WERI-Rb-1 (cell line): ENCODE measurements at regions not wholly inside any gene's neighbourhood (a gene's known extent, or its start where the extent isn't known, plus 50 kb on each side); places are given as distances from the start of the nearest gene placed in this dataset.

Experiments
- DNase-seq: peaks from one replicate; pipeline ENCODE4 v3.0.0-alpha.2; 2020
- H3K27ac ChIP-seq: fragments of 250-450 bp; sonication (Bioruptor Pico); 2 replicates; pipeline ENCODE4 v1.5.1; 2020; ENCODE audit warnings: mild to moderate bottlenecking, moderate library complexity
- H3K27me3 ChIP-seq: fragments of 250-450 bp; sonication (Bioruptor Pico); 2 replicates; pipeline ENCODE4 v1.5.1; 2021; ENCODE audit warnings: mild to moderate bottlenecking, low read depth, moderate library complexity; ENCODE audit not compliant: insufficient read depth, severe bottlenecking
- H3K36me3 ChIP-seq: fragments of 250-450 bp; sonication (Bioruptor Pico); 2 replicates; pipeline ENCODE4 v1.5.1; 2020; ENCODE audit warnings: mild to moderate bottlenecking, moderate library complexity
- H3K4me3 ChIP-seq: 2 replicates; pipeline ENCODE4 v1.5.1; 2011; ENCODE audit warnings: low read depth, mild to moderate bottlenecking, control low read depth, low read length
- H3K9me3 ChIP-seq: fragments of 250-450 bp; sonication (Bioruptor Pico); 2 replicates; pipeline ENCODE4 v1.5.1; 2021; ENCODE audit warnings: mild to moderate bottlenecking, moderate library complexity; ENCODE audit not compliant: severe bottlenecking
- CTCF ChIP-seq: IDR thresholded peaks from 2 replicates; pipeline ENCODE4 v1.5.1; 2011; ENCODE audit warnings: low read depth, mild to moderate bottlenecking, control low read depth, inconsistent platforms, low read length

- Histone ChIP-seq H3K36me3 (no peaks in the 10 kb centered on the region; the same call in 1 of the 2 replicates), H3K9me3 (peaks cover 2% of the 10 kb centered on the region), H3K27ac (no peak overlapping the region), H3K4me3 (no peak overlapping the region), H3K27me3 (no peaks in the 10 kb centered on the region)
- TF ChIP-seq CTCF, result no peak
- DNase-seq, result no peak
Observed at GRCh38 chr5:4148009-4148408, 552.4 kb downstream of the IRX1 start.

- Histone ChIP-seq H3K27ac (no peak overlapping the region), H3K4me3 (no peak overlapping the region), H3K36me3 (no peaks in the 10 kb centered on the region; the same call in 1 of the 2 replicates), H3K9me3 (peaks cover 2% of the 10 kb centered on the region), H3K27me3 (no peaks in the 10 kb centered on the region)
- no peak for TF ChIP-seq CTCF
- DNase-seq, result no peak
Observed at GRCh38 chr5:4150067-4150466, 554.4 kb downstream of the IRX1 start.

GRCh38 chr5:4156153-4156552 lies 560.5 kb downstream of the IRX1 start:
- Histone ChIP-seq H3K27ac (no peak overlapping the region), H3K36me3 (no peaks in the 10 kb centered on the region; the same call in 1 of the 2 replicates), H3K27me3 (no peaks in the 10 kb centered on the region), H3K4me3 (no peak overlapping the region), H3K9me3 (no peaks in the 10 kb centered on the region)
- TF ChIP-seq CTCF, result no peak
- no peak for DNase-seq

GRCh38 chr5:4156889-4157288 lies 561.3 kb downstream of the IRX1 start:
- Histone ChIP-seq H3K27ac (no peak overlapping the region), H3K36me3 (no peaks in the 10 kb centered on the region; the same call in 1 of the 2 replicates), H3K27me3 (no peaks in the 10 kb centered on the region), H3K9me3 (no peaks in the 10 kb centered on the region), H3K4me3 (no peak overlapping the region)
- no peak for TF ChIP-seq CTCF
- DNase-seq, result no peak

GRCh38 chr5:4158750-4159447 lies 563.3 kb downstream of the IRX1 start:
- no peaks in the 10 kb centered on the region for H3K27me3 ChIP-seq
- H3K36me3 ChIP-seq, result no peaks in the 10 kb centered on the region
- DNase-seq, result no peak
- no peak overlapping the region for H3K4me3 ChIP-seq
- no peak overlapping the region for H3K27ac ChIP-seq
- no peak for TF ChIP-seq CTCF
- H3K9me3 ChIP-seq, result no peaks in the 10 kb centered on the region

GRCh38 chr5:4159681-4160080 lies 564.0 kb downstream of the IRX1 start:
- Histone ChIP-seq H3K27ac (no peak overlapping the region), H3K36me3 (no peaks in the 10 kb centered on the region), H3K9me3 (no peaks in the 10 kb centered on the region), H3K27me3 (no peaks in the 10 kb centered on the region), H3K4me3 (no peak overlapping the region)
- TF ChIP-seq CTCF, result no peak
- DNase-seq, result no peak
